ENCODE measurements at regions not wholly inside any gene's neighbourhood (a gene's known extent, or its start where the extent isn't known, plus 50 kb on each side); places are given as distances from the start of the nearest gene placed in this dataset.

- TF ChIP-seq CTCF (IDR thresholded peaks at IDR 0.05; ENCODE audit: low read length) (no peak), EZH2 (optimal IDR thresholded peaks at IDR 0.05; ENCODE audit: low read depth, low read length) (no peak)
Observed at GRCh38 chr15:62533687-62534086, 368.6 kb upstream of the C2CD4B start.

Data from MM.1S (cell line).